Osteoblast (primary cell): ENCODE measurements at regions not wholly inside any gene's neighbourhood (a gene's known extent, or its start where the extent isn't known, plus 50 kb on each side); places are given as distances from the start of the nearest gene placed in this dataset.

Experiments used
- DNase-seq: peaks from one replicate; pipeline ENCODE4 v3.0.0; 2011; ENCODE audit warnings: low spot score, mixed read lengths; ENCODE audit not compliant: insufficient read length; ENCODE audit errors: missing footprints
- H2AFZ ChIP-seq: 2 replicates; pipeline ENCODE4 v1.6.0; 2011; ENCODE audit warnings: mild to moderate bottlenecking, low read length
- H3K27ac ChIP-seq: 2 replicates; pipeline ENCODE4 v1.5.1; 2011; ENCODE audit warnings: mild to moderate bottlenecking, low read depth, low read length, moderate library complexity
- H3K27me3 ChIP-seq: 2 replicates; pipeline ENCODE4 v1.6.0; 2012; ENCODE audit warnings: mild to moderate bottlenecking, control low read depth, inconsistent platforms, low read length, moderate library complexity; ENCODE audit not compliant: insufficient read depth
- H3K36me3 ChIP-seq: 2 replicates; pipeline ENCODE4 v1.5.1; 2011; ENCODE audit warnings: mild to moderate bottlenecking, low read length, control low read depth, moderate library complexity; ENCODE audit not compliant: insufficient read depth
- H3K4me1 ChIP-seq: 2 replicates; pipeline ENCODE4 v1.5.1; 2011; ENCODE audit warnings: mild to moderate bottlenecking, low read length, control low read depth, moderate library complexity; ENCODE audit not compliant: insufficient read depth
- H3K4me2 ChIP-seq: 2 replicates; pipeline ENCODE4 v1.6.0; 2011; ENCODE audit warnings: mild to moderate bottlenecking, low read length; ENCODE audit not compliant: insufficient read depth
- H3K4me3 ChIP-seq: fragments of 200-600 bp; sonication (generic); 3 replicates; pipeline ENCODE4 v1.5.1; 2012; ENCODE audit warnings: mild to moderate bottlenecking, low read length, inconsistent platforms; ENCODE audit not compliant: insufficient read depth
- H3K79me2 ChIP-seq: 2 replicates; pipeline ENCODE4 v1.6.0; 2012; ENCODE audit warnings: mild to moderate bottlenecking, low read length, control low read depth, inconsistent platforms; ENCODE audit not compliant: insufficient read depth
- H3K9me3 ChIP-seq: 2 replicates; pipeline ENCODE4 v1.5.1; 2011; ENCODE audit warnings: low read depth, low read length, control low read depth
- H4K20me1 ChIP-seq: 2 replicates; pipeline ENCODE4 v1.6.0; 2012; ENCODE audit warnings: mild to moderate bottlenecking, low read length, control low read depth; ENCODE audit not compliant: insufficient read depth
- CTCF ChIP-seq: IDR thresholded peaks from 2 replicates; pipeline ENCODE4 v1.5.1; 2011; ENCODE audit warnings: mild to moderate bottlenecking, low read depth, low read length, moderate library complexity; ENCODE audit errors: extremely low read depth

- Histone ChIP-seq H3K4me2 (no peak overlapping the region), H3K79me2 (no peaks in the 10 kb centered on the region), H2AFZ (no peak overlapping the region), H3K9me3 (no peaks in the 10 kb centered on the region), H3K4me1 (no peaks in the 10 kb centered on the region), H4K20me1 (no peaks in the 10 kb centered on the region), H3K4me3 (no peak overlapping the region), H3K36me3 (no peaks in the 10 kb centered on the region), H3K27ac (no peak overlapping the region), H3K27me3 (no peaks in the 10 kb centered on the region)
- no peak for TF ChIP-seq CTCF
- DNase-seq = no peak
Observed at GRCh38 chr10:84860855-84861254, 532.5 kb downstream of the CCSER2 start.

- H4K20me1 ChIP-seq = no peaks in the 10 kb centered on the region
- TF ChIP-seq CTCF = no peak
Observed at GRCh38 chr10:84862551-84862950, 534.2 kb downstream of the CCSER2 start.

GRCh38 chr10:84863675-84864074 lies 535.3 kb downstream of the CCSER2 start:
- Histone ChIP-seq H4K20me1 (no peaks in the 10 kb centered on the region), H3K4me3 (no peak overlapping the region), H3K4me2 (no peak overlapping the region), H3K79me2 (no peaks in the 10 kb centered on the region), H3K9me3 (no peaks in the 10 kb centered on the region), H2AFZ (no peak overlapping the region), H3K27ac (no peak overlapping the region), H3K27me3 (no peaks in the 10 kb centered on the region), H3K36me3 (no peaks in the 10 kb centered on the region), H3K4me1 (no peaks in the 10 kb centered on the region)
- no peak for DNase-seq
- no peak for TF ChIP-seq CTCF

More at GRCh38 chr10:84862551-84862950, 534.2 kb downstream of the CCSER2 start:
- Histone ChIP-seq H3K79me2 (no peaks in the 10 kb centered on the region), H3K4me2 (no peak overlapping the region), H3K27ac (no peak overlapping the region), H3K9me3 (no peaks in the 10 kb centered on the region), H3K4me1 (no peaks in the 10 kb centered on the region), H3K27me3 (no peaks in the 10 kb centered on the region), H3K36me3 (no peaks in the 10 kb centered on the region), H2AFZ (no peak overlapping the region), H3K4me3 (no peak overlapping the region)
- DNase-seq = no peak

- TF ChIP-seq CTCF = no peak
- no peak overlapping the region for H3K27ac ChIP-seq
- no peak overlapping the region for H2AFZ ChIP-seq
- no peak for DNase-seq
- no peaks in the 10 kb centered on the region for H3K27me3 ChIP-seq
- no peaks in the 10 kb centered on the region for H3K4me1 ChIP-seq
- H3K9me3 ChIP-seq = peaks cover 2% of the 10 kb centered on the region
- H3K4me2 ChIP-seq = no peak overlapping the region
- no peak overlapping the region for H3K4me3 ChIP-seq
- H4K20me1 ChIP-seq = no peaks in the 10 kb centered on the region
- no peaks in the 10 kb centered on the region for H3K79me2 ChIP-seq
- no peaks in the 10 kb centered on the region for H3K36me3 ChIP-seq
Observed at GRCh38 chr10:84876116-84876999, 548.0 kb downstream of the CCSER2 start.
